GM21515 (cell line): ENCODE measurements at regions not wholly inside any gene's neighbourhood (a gene's known extent, or its start where the extent isn't known, plus 50 kb on each side); places are given as distances from the start of the nearest gene placed in this dataset.

Experiments used
- ATAC-seq: cut with Tn5 transposase; IDR thresholded peaks from one replicate; pipeline ENCODE4 v1.9.1; 2021; ENCODE audit not compliant: unreplicated experiment

DNA sequence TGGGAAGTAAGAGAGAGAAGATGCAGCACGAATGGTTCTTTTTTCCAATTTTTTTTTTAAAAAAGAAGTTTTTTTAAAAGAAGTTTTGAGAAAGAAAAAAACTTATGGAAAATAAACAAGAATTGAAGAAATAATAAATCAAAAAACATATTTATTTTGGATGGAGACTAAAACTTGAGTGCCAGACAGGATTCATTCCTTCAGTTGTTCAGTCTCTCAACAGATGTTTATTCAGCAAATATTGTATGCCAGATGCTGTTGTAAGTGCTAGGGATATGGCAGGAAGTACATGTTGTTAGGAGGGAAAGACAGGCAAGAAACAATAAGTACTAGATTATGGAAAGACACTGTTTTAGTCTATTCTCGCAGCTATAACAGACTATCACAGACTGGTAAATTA, 750.7 kb upstream of the PHF14 start:
- no peak for ATAC-seq

DNA sequence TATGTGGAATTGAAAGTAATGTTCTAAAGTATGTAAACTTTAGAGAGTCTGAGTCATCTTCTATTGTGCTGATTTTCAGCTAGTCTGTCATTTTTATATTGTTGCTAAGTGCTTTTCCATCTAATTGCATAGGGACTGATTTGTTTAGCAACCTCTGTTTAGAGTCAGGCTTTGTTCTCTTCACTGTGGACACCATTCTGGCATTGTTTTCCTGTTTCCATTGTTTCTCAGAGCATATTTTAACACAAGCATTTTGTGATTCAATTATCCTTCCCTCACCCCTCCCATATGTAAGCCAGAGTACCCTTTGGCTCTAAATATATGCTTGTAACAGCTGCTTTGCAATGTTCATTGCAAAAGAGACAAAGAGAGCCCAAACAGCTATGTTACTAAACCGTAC, 748.4 kb upstream of the PHF14 start:
- ATAC-seq: no peak

DNA sequence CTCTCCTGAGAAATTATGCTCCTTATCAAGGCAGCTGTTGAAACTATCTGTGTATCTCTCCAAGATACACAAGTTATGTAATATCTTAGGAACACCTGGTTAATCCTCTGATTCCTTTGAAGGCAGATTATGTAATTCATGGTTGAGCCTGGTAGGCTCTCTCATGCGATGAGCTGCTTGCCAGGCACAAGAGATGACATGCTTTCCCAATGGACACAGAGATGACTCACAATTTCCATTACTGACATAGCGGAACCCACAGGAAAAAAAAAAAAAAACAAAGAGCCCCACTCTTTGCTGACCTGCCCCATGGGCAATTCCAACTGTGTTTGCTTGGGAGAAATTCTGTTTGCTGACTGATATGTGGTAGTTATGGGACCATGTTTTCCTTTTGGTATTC, 736.4 kb upstream of the PHF14 start:
- ATAC-seq: no peak

DNA sequence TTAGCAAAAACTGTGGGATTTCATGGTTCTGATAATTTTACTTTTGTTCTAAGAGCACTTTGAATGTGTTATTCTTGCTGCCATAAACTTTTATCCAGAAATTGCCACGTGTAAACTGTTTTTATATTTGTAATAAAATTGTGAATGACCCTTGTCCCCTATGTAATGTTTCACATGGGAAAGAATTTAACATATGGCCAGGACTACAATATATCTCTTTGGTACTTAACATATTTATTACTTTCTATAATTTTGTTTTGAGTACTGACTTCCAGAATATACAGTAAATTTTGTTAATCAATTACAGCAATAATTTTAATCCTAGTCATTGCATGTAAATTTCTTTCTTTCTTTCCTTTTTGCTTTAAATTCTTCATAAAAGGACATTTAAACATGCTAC, 735.0 kb upstream of the PHF14 start:
- no peak for ATAC-seq

DNA sequence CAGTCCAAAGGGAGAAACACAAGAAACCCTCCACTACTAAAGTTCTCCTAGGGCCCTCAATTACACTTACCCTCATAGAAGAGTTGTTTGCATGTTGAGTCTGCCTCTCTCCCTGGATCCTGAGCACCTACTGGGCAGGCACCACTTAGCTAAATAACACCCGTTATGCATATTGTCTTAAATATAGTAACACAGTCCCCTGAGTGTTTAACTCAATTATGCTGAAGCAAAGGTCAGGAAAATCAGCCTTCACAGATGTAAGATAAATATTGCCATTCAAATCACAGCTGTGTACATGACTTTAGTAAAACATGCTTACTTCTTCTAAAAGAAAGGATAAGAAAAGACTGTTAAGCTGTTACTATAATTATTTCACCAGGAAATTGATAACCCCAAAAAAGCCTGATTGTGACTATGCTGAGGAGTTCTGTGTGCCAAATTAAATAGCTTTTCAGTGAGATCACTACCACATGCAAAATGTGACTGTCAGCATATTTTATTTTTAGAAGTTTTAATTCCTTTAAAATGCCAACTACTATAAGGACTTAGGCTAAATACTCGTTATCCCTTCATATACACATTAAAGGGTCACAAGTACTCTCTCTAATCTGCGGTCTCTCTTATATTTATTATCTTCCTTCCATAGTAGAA, 733.9 kb upstream of the PHF14 start:
- no peak for ATAC-seq

DNA sequence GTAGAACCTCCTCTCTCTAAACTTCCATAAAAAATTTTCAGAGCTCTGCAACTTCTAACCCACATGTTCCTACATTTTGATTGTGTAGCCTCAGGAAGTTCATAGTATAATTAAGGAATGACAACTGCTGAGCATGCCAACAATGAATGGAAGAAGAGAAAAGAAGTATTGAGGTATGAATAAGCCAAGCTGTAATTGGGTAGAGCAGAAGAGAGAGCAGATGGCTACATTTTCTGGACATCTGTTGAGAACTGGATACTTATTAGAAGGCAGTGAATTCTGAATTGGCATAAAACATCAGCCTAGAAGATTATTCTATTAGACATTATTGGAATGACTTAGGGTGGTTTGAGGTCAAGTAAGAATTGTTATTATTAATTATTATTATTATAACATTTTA, 728.3 kb upstream of the PHF14 start:
- ATAC-seq: no peak

DNA sequence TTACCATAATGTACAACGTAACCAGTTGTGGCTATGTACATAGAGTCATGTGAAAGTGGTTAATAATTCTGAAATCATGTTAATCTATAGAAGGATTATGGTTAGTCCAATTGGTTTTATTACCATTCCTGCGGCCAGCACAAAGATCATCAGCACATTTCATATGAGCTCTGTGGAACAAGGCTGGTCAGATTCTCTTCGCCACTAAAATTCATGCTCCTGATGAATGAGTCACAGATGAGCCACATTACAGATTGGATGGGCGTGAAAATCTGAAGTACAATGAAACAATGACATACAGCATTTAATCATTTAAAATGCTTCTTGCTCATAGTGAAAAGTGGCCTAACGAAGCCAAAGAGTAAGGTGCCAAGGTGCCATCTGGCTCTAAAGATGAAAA, 716.2 kb upstream of the PHF14 start:
- ATAC-seq: no peak

DNA sequence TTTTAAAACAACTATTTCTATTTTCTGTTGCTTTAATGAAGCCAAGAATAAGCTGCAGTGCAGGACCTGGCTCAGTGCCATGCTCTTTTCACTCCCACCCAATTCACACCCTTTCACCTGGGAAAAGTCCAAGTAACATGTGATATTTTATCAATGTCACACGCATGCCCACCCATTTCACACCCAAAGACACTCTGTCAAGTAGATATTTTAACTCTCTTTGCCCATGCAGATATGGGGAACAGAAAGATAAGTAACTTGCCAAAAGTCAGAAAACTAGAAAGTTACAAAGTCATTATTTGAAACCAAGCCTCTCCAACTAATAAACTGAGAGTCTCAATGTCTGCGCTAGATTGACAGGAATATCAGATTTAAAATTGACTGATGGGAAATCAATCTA, 706.7 kb upstream of the PHF14 start:
- ATAC-seq: no peak

DNA sequence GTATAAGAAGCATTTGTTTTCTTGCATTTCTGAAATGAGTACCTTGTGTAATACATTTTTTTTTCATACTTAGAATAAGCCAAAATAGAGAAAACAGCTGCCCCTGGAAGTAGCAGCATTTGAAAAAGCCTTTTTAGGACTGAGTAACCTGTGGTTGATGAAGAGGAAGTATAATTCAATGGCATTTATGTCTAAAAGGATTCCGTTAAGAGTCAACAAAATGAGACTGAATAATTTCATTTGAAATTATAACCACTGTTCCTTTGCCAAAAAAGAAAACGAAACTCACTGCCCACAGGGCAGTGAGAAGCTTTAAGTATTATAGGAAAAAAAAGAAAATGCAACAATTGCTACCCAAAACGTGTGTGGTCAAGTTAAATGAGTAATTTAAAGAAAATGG, 705.6 kb upstream of the PHF14 start:
- no peak for ATAC-seq

DNA sequence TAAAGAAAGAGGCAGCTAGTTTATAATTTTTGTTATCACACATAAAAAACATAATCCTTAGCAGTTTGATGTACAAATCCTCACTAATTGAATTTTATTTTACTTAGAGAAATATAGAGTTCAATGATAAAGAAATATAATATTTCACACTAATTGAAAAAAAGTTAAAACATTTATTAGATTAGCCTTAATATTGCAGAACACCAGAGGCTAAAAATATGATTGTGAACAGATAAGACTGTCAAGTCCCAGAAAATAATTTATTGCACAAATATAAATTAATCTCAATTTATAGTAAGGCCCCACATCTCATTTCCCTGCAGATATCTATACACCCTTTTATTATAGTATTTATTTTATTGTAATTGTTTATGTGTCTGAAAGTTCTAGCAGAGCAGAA, 690.8 kb upstream of the PHF14 start:
- no peak for ATAC-seq

DNA sequence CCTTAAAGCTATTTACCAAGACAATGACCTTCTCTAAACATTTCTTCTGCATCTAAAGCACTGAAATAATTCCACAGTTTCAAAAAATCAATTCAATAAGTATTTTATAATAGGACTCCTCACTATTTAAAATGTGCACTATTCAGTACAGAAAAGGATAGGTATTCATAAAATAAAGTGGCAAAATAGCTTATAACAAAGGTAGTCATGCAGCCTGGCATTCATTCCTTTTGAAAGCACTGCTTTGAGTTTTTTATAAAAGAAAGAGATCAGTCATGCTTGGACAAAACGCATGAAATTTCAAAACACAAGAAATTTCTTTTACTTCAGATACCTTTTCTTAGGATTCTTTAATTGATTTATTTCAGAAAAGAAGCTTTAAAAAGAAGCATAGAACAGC, 689.7 kb upstream of the PHF14 start:
- no peak for ATAC-seq

DNA sequence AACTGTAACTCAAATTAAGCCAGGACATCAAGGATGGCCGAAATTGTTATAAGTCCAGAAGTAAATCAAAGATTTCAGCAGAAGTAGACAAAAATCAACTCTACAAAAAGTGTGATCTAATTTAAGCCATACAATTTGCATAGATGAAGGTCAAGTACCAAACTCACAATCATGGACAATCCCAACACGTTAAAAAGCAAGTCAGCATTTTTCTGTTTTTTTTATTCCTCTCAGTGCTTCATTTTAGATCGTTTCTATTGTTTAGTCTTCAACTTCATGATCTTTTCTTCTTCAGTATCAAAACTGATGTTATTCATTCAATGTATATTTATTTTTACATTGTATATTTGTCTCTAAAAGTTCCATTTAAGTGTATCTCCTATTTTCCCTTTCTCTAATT, 674.3 kb upstream of the PHF14 start:
- no peak for ATAC-seq

DNA sequence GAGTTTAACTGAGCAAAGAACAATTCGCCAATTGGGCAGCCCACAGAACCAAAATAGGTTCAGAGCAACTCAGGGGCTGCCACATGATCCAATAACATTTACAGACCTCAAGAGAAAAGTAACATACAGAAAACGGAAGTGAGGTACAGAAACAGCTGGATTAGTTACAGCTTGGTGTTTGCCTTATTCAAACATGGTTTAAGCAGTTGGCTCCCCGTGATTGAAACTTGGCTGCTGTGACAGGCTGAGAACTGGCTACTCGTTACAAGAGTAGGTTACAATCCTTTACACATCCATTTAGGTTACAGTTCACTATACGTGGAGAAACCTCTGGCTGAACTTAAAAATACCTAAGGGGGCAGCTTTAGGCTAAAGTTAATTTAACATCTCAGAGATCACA, 673.1 kb upstream of the PHF14 start:
- ATAC-seq: no peak

DNA sequence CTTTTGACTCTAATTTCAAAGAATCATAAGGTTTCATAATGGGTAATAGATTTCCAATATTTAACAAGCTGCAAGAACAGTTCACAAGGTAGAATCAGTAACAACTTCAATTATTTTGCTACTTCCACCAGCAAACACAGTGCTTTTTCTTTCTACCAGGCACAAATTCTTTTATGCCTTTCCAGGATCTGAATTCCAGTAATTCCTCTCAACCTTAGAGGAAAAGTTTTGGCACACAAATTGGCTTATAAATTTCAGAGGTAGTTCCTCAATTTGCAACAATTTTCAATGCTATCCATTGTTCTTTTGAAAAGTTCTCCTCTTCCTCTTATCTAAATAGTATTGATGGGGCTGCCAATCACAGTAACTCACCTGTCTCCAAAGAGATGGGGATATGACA, 665.4 kb upstream of the PHF14 start:
- no peak for ATAC-seq

DNA sequence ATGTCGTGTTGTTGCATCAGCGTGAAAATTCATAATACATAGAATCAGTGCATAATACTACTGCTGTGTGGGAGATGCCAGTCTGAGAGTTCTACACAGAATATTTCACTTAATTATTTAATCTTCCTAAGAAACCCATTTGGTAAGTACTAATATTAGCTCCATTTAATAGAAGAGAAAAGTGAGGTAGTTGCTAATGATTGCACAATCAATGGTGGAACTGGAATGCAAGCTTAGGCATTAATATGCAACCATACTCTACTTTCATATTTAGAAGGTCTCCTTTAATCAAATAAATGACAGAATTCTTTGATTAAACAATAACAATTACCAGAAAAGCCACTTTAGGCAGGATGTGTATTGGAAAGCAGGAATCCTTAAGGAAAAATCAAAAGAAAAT, 660.7 kb upstream of the PHF14 start:
- ATAC-seq: no peak

DNA sequence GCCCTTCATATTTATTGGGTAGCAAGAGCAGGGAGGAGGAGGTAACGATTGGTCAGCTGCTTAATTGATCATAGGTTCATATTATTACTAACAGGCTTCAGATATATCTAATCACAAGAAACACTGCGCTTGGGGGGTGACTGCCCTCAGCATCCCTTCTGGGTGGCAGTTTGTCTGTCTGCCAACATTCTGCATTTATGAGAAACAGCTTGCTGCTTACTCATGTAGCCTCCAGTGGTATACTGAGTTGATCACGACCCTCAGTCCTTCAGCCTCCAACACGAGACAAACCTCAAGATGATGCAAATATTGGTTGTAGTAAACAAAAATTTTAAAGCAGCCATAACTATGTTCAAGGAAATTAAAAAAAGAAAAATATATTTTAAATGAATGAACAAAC, 657.8 kb upstream of the PHF14 start:
- ATAC-seq: no peak

DNA sequence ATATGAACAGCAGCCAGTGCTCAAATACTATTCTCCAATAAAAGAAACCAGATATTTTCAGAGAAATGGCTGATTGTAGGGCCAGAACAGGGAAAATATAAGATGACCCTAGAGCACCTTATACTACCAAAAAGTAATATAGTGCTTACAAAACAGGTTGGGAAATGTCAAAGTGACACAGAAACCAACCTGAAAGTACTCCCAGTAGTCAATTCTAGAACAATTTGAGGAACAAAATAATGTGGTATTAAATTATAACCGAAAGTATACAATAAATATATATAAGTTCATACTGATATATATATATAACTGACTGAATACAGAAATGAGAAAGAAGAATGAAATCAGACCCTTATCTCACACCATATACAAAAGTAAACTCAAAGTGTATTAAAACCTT, 657.2 kb upstream of the PHF14 start:
- no peak for ATAC-seq

DNA sequence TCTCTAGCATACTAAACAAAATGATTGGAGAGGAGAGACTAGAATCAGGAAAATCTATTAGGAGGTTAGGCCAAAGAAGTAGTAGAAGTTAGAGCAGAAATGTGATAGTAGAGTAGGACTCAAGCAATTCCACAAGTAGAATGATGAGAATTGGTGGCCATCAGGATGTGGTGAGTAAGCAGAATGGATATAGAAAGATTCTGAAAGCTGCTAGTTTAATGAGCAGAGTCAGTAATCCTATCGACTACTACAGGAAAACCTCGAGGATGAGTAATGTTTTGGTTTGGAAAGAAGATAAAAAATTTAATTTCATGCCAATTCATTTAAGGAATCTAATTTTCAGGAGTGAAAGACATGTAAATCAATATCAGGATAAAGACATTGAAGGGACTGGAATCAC, 648.3 kb upstream of the PHF14 start:
- no peak for ATAC-seq

DNA sequence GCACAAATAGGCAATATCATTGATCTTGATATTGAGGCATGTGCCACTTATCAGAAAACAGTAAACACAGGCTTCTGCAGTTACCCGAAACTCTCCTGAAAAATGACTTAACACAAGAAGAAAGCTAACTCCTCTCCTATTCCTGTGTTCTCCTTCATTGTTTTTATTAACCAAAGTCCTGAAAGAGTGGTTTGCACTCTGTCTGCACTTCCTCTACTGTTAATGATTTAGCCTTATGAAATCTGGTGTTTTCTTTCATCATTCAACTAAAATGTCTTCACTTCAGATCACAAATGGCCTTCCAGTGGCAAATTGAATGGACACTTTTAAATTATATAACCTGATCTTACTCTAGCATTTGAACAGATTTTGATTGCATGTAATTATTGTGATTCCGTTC, 630.6 kb upstream of the PHF14 start:
- no peak for ATAC-seq

DNA sequence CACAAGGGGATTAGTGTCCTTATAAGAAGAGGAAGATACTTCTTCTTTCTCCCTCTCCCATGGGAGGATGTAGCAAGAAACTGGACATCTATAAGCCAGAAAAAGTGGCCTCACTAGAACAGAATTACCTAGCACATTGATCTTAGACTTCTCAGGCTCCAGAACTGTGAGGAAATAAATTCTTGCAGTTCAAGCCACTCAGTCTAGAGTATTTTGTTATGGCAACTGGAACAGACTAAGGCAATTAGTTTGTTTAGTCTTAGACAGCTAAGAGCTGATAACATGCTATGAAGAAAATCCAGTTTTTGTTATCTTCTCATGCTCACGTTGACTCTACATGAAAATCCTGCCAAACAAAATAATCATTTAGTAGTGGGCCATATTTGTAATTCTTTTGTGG, 627.6 kb upstream of the PHF14 start:
- ATAC-seq: no peak

DNA sequence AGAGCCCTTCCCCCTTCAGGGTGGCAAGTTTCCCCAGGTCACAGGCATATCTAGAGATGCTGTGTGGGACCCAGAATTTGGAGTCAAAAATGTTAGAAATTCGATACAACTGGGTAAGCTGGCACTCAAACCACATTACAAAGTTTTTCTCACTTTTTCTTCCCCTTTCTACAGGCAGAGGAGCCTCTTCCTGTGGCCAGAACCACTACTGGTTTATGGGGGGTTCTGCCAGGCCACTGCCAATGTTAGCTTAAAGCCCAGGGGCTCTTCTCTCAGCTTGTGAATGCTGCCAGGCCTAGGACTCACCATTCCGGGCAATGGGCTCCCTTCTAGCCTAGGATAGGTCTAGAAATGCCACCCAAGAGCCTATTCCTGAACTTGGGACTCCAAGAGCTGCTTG, 617.9 kb upstream of the PHF14 start:
- no peak for ATAC-seq

DNA sequence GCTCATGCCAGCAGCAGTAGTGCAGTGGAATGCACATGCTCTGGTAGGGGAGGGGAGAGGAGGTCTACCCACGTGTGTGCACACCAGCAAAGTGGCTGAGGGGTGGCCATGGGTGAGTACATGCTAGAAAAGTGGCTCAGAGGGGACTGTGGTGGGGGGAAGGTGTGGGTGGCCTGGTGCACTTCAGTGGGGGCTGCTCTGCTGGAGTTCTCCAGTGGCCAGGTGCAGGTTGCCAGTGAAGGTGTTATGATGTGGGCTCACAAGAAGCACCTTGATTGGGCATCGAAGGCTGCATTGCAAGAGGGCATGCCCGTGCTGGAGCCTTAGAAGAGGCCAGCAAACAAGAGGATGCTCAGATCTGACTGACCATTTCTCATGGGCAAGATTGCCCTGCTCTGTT, 613.6 kb upstream of the PHF14 start:
- ATAC-seq: no peak

DNA sequence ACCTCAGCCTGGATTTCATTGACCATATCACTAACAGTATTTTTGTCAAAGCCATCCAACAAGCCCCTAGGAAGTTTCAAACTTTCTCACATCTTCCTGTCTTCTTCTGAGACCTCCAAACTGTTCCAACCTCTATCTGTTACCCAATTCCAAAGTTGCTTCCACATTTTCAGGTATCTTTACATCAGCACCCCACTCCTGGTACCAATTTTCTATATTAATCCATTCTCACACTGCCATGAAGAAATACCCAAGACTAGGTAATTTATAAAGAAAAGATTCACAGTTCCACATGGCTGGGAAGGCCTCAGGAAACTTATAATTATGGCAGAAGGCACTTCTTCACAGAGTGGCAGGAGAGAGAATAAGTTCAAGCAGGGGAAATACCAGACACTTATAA, 571.9 kb upstream of the PHF14 start:
- no peak for ATAC-seq
